ENCODE measurements at regions not wholly inside any gene's neighbourhood (a gene's known extent, or its start where the extent isn't known, plus 50 kb on each side); places are given as distances from the start of the nearest gene placed in this dataset.

DNA sequence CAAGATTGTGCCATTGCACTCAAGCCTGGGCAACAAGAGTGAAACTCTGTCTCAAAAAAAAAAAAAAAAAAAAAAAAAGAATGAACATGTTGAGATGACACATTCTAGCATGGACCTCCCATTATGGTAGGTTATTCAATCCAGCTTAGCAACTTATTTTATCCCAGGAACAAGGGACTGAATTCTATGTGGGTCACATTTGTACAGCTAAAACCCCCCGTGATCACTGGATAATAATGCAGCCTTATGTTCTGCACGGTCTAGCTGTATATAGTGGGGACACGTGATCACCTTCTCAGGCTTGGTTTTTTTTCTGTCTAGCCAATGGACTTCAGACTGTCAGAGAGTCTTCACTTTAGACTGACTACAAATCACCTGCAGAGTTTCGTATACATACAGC is 115.2 kb upstream of the FRG1 start:
- TF ChIP-seq, protein P1, sequence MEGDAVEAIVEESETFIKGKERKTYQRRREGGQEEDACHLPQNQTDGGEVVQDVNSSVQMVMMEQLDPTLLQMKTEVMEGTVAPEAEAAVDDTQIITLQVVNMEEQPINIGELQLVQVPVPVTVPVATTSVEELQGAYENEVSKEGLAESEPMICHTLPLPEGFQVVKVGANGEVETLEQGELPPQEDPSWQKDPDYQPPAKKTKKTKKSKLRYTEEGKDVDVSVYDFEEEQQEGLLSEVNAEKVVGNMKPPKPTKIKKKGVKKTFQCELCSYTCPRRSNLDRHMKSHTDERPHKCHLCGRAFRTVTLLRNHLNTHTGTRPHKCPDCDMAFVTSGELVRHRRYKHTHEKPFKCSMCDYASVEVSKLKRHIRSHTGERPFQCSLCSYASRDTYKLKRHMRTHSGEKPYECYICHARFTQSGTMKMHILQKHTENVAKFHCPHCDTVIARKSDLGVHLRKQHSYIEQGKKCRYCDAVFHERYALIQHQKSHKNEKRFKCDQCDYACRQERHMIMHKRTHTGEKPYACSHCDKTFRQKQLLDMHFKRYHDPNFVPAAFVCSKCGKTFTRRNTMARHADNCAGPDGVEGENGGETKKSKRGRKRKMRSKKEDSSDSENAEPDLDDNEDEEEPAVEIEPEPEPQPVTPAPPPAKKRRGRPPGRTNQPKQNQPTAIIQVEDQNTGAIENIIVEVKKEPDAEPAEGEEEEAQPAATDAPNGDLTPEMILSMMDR (IDR thresholded peaks at IDR 0.05): no peak
- no peak for TF ChIP-seq POLR2A (IDR thresholded peaks at IDR 0.05)

All from thyroid gland (tissue), 4 donors.